ENCODE measurements at regions not wholly inside any gene's neighbourhood (a gene's known extent, or its start where the extent isn't known, plus 50 kb on each side); places are given as distances from the start of the nearest gene placed in this dataset.
"Not testable (repeated sequence)": the region's sequence is repeated elsewhere in the genome, so short reads cannot be mapped to it uniquely, and the experiment has no call there.

GRCh38 chr12:76292891-76293290, 55.3 kb downstream of the BBS10 start:
- H3K27me3 ChIP-seq; DNase-seq; H3K36me3 ChIP-seq; ATAC-seq (ENCODE audit: low FRiP score in 2 of 2); H3K4me3 ChIP-seq; H3K4me1 ChIP-seq; H3K27ac ChIP-seq; H3K9me3 ChIP-seq: not testable (repeated sequence)
- WGBS, 2 donors: 75 to 84% methylated on average over 5 of the region's 5 CpGs

GRCh38 chr12:76292305-76292704, 55.9 kb downstream of the BBS10 start:
- H3K4me3 ChIP-seq; H3K36me3 ChIP-seq; H3K27ac ChIP-seq; H3K9me3 ChIP-seq; DNase-seq; H3K4me1 ChIP-seq; H3K27me3 ChIP-seq; ATAC-seq (ENCODE audit: low FRiP score in 2 of 2): not testable (repeated sequence)
- 89 to 91% methylated on average over 8 of the region's 8 CpGs for WGBS, 2 donors

GRCh38 chr12:76290963-76291859, 57.0 kb downstream of the BBS10 start:
- Histone ChIP-seq H3K4me3 (no peak overlapping the region), H3K36me3 (no peaks in the 10 kb centered on the region), H3K4me1 (no peaks in the 10 kb centered on the region), H3K9me3 (no peaks in the 10 kb centered on the region), H3K27ac (no peak overlapping the region), H3K27me3 (no peaks in the 10 kb centered on the region)
- ATAC-seq (ENCODE audit: low FRiP score in 2 of 2): no peak
- no peak for DNase-seq
- TF ChIP-seq CTCF (IDR thresholded peaks at IDR 0.05) (no peak), POLR2AphosphoS5 (IDR thresholded peaks at IDR 0.05) (no peak), POLR2A (IDR thresholded peaks at IDR 0.05) (no peak), EP300 (IDR thresholded peaks at IDR 0.05) (no peak)
- WGBS, 2 donors: 81 to 82% methylated on average over 3 of the region's 3 CpGs

GRCh38 chr12:76288218-76288617, 60.0 kb downstream of the BBS10 start:
- Histone ChIP-seq H3K9me3 (no peaks in the 10 kb centered on the region), H3K27me3 (no peaks in the 10 kb centered on the region), H3K36me3 (no peaks in the 10 kb centered on the region), H3K4me3 (no peak overlapping the region), H3K4me1 (peaks cover 0 to 5% (median 0%) of the 10 kb centered on the region in 4 donors), H3K27ac (no peak overlapping the region)
- ATAC-seq (ENCODE audit: low FRiP score in 2 of 2): no peak
- TF ChIP-seq POLR2AphosphoS5 (IDR thresholded peaks at IDR 0.05): no peak
- no peak for TF ChIP-seq CTCF (IDR thresholded peaks at IDR 0.05)
- no peak for TF ChIP-seq EP300 (IDR thresholded peaks at IDR 0.05)
- TF ChIP-seq POLR2A (IDR thresholded peaks at IDR 0.05): no peak
- no peak for DNase-seq

- 89 to 90% methylated on average over 5 of the region's 5 CpGs for WGBS, 2 donors
- H3K9me3 ChIP-seq: no peaks in the 10 kb centered on the region
- TF ChIP-seq CTCF (IDR thresholded peaks at IDR 0.05) (no peak), POLR2A (IDR thresholded peaks at IDR 0.05) (no peak), POLR2AphosphoS5 (IDR thresholded peaks at IDR 0.05) (no peak), EP300 (IDR thresholded peaks at IDR 0.05) (no peak)
- no peaks in the 10 kb centered on the region for H3K36me3 ChIP-seq
- ATAC-seq (ENCODE audit: low FRiP score in 2 of 2) (no peak), DNase-seq (no peak)
- H3K27me3 ChIP-seq: no peaks in the 10 kb centered on the region
- H3K4me3 ChIP-seq: no peak overlapping the region
- peaks cover 0 to 5% (median 0%) of the 10 kb centered on the region in 4 donors for H3K4me1 ChIP-seq
- peak overlapping the region; percentile 5 to 42 (median 22) for H3K27ac ChIP-seq
Observed at GRCh38 chr12:76284816-76285750, 63.1 kb downstream of the BBS10 start.

All from upper lobe of left lung (tissue), 6 donors.